HL-60 (cell line): ENCODE measurements at regions not wholly inside any gene's neighbourhood (a gene's known extent, or its start where the extent isn't known, plus 50 kb on each side); places are given as distances from the start of the nearest gene placed in this dataset.

Experiments
- DNase-seq, 2 experiments: peaks; one replicate each; pipeline ENCODE4 v3.0.0-alpha.2; 2010 to 2020; ENCODE audit warnings: low read depth in 1 of 2, low spot score in 1 of 2
- H3K27ac ChIP-seq: fragments of 250-450 bp; sonication (Bioruptor Pico); replicated peaks from 2 replicates; pipeline ENCODE4 v1.5.1; 2020; ENCODE audit warnings: mild to moderate bottlenecking, moderate library complexity
- H3K27me3 ChIP-seq: fragments of 250-450 bp; sonication (Bioruptor Pico); 2 replicates; pipeline ENCODE4 v1.5.1; 2021; ENCODE audit warnings: mild to moderate bottlenecking, moderate library complexity; ENCODE audit not compliant: insufficient read depth, poor library complexity, severe bottlenecking
- H3K4me3 ChIP-seq: replicated peaks from 2 replicates; pipeline ENCODE4 v1.5.1; 2011; ENCODE audit warnings: mild to moderate bottlenecking, control low read depth, low read length; ENCODE audit not compliant: insufficient read depth
- CTCF ChIP-seq: IDR thresholded peaks from one replicate; pipeline ENCODE4 v1.5.1; 2011; ENCODE audit warnings: low read length, control low read depth, inconsistent platforms; ENCODE audit not compliant: insufficient read depth
- GABPA ChIP-seq: IDR thresholded peaks from 2 replicates; pipeline ENCODE4 v1.6.1; 2012; ENCODE audit warnings: low read depth
- POLR2AphosphoS5 ChIP-seq: IDR thresholded peaks from 2 replicates; pipeline ENCODE4 v1.6.1; 2012; ENCODE audit warnings: low read depth
- SPI1 ChIP-seq: IDR thresholded peaks from 2 replicates; pipeline ENCODE4 v1.6.1; 2012; ENCODE audit warnings: low read depth, mild to moderate bottlenecking, borderline replicate concordance
- TF ChIP-seq, protein P1 (sequence below): IDR thresholded peaks from 2 replicates; pipeline ENCODE4 v1.6.1; 2012; ENCODE audit warnings: low read depth; ENCODE audit not compliant: insufficient replicate concordance

GRCh38 chr3:164453714-164454113 lies 624.6 kb downstream of the SI start:
- DNase-seq, result no peak
- Histone ChIP-seq H3K27me3 (no peaks in the 10 kb centered on the region), H3K4me3 (no peak overlapping the region), H3K27ac (no peak overlapping the region)
- TF ChIP-seq POLR2AphosphoS5 (no peak), SPI1 (no peak), CTCF (no peak), GABPA (no peak)
- TF ChIP-seq, protein P1, sequence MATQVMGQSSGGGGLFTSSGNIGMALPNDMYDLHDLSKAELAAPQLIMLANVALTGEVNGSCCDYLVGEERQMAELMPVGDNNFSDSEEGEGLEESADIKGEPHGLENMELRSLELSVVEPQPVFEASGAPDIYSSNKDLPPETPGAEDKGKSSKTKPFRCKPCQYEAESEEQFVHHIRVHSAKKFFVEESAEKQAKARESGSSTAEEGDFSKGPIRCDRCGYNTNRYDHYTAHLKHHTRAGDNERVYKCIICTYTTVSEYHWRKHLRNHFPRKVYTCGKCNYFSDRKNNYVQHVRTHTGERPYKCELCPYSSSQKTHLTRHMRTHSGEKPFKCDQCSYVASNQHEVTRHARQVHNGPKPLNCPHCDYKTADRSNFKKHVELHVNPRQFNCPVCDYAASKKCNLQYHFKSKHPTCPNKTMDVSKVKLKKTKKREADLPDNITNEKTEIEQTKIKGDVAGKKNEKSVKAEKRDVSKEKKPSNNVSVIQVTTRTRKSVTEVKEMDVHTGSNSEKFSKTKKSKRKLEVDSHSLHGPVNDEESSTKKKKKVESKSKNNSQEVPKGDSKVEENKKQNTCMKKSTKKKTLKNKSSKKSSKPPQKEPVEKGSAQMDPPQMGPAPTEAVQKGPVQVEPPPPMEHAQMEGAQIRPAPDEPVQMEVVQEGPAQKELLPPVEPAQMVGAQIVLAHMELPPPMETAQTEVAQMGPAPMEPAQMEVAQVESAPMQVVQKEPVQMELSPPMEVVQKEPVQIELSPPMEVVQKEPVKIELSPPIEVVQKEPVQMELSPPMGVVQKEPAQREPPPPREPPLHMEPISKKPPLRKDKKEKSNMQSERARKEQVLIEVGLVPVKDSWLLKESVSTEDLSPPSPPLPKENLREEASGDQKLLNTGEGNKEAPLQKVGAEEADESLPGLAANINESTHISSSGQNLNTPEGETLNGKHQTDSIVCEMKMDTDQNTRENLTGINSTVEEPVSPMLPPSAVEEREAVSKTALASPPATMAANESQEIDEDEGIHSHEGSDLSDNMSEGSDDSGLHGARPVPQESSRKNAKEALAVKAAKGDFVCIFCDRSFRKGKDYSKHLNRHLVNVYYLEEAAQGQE, result no peak

DNA sequence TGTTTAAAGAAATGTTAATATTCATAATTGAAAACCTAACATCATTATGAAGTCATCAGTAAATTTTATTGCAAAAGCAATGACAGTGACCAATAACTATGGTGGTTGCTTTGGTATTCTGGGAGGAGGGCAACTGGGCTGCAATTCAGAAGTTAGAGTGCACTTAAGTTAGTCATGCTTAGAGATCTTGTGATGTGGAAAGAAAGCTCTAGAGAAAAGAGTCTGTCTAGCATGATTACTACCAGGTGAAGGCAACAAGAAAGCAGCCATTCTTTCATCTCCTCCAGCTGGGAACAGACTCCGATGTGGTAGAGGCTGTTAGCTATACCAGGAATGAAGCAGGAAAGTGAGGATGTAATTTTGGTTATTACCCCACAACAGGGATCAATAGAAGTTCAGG lies 625.6 kb downstream of the SI start:
- no peak for DNase-seq
- Histone ChIP-seq H3K27ac (no peak overlapping the region), H3K27me3 (no peaks in the 10 kb centered on the region), H3K4me3 (no peak overlapping the region)
- TF ChIP-seq POLR2AphosphoS5, result no peak
- TF ChIP-seq GABPA, result no peak
- TF ChIP-seq CTCF, result no peak
- TF ChIP-seq, protein P1, result no peak
- no peak for TF ChIP-seq SPI1

GRCh38 chr3:164451072-164451910 lies 627.0 kb downstream of the SI start:
- Histone ChIP-seq H3K27me3 (no peaks in the 10 kb centered on the region), H3K27ac (no peak overlapping the region), H3K4me3 (no peak overlapping the region)
- no peak for DNase-seq
- no peak for TF ChIP-seq POLR2AphosphoS5
- TF ChIP-seq GABPA, result no peak
- no peak for TF ChIP-seq CTCF
- TF ChIP-seq, protein P1, result no peak
- TF ChIP-seq SPI1, result no peak
